ENCODE measurements at regions not wholly inside any gene's neighbourhood (a gene's known extent, or its start where the extent isn't known, plus 50 kb on each side); places are given as distances from the start of the nearest gene placed in this dataset.
A peak's percentile ranks its signal among the peaks of the same experiment; 100 is the strongest.

DNA sequence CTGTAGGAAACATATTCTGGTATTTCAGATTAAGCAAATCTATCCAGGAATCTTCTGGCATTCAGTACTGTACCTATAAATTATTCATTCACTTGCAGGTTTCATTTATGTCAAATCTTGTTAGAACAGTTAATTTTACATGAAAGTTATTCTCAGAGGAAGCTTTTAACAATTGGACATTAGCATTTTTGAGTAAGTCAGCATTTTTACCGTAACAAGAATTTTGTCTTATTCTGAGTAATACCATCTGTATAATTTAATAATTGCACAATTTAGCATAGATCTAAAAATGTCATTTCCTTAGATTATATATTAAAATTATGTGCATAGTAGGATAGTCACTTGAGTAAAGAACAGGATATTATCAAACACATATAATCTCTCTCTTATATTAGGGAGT, 764.8 kb upstream of the LRFN5 start:
- ATAC-seq (no peak), FAIRE-seq (no peak), DNase-seq (no peak)
- H3K27ac ChIP-seq, result no peak overlapping the region
- no peaks in the 10 kb centered on the region for H3K9me3 ChIP-seq
- intact Hi-C loops (cut with DNase I), result no loop called here
- H3K27me3 ChIP-seq, result no peaks in the 10 kb centered on the region
- no peak overlapping the region for H3K4me3 ChIP-seq
- no peaks in the 10 kb centered on the region for H3K36me3 ChIP-seq
- TF ChIP-seq, protein P1, sequence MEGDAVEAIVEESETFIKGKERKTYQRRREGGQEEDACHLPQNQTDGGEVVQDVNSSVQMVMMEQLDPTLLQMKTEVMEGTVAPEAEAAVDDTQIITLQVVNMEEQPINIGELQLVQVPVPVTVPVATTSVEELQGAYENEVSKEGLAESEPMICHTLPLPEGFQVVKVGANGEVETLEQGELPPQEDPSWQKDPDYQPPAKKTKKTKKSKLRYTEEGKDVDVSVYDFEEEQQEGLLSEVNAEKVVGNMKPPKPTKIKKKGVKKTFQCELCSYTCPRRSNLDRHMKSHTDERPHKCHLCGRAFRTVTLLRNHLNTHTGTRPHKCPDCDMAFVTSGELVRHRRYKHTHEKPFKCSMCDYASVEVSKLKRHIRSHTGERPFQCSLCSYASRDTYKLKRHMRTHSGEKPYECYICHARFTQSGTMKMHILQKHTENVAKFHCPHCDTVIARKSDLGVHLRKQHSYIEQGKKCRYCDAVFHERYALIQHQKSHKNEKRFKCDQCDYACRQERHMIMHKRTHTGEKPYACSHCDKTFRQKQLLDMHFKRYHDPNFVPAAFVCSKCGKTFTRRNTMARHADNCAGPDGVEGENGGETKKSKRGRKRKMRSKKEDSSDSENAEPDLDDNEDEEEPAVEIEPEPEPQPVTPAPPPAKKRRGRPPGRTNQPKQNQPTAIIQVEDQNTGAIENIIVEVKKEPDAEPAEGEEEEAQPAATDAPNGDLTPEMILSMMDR (IDR thresholded peaks at IDR 0.05), result no peak
- no peaks in the 10 kb centered on the region for H3K4me1 ChIP-seq
- 59 to 66% methylated on average over 1 of the region's 1 CpG for WGBS, 2 donors

DNA sequence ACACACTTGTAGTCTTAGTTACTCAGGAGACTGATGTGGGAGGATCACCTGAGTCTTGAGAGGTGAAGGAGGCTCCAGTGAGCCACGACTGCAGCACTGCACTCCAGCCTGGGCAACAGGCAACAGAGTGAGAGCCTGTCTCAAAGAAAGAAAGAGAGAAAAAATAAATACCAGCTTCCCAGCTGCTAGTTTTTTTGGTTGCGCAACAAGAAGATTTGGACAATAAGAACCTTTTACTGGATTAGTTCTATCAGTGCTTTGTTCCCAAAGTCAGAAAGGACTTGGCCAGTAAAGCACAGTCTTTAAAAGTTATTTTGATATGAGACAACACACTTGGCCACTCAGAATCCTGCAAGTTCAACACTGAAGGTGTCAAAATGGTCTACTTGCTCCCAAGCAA, 768.1 kb upstream of the LRFN5 start:
- no peaks in the 10 kb centered on the region for H3K4me1 ChIP-seq
- no peak overlapping the region for H3K4me3 ChIP-seq
- H3K36me3 ChIP-seq, result no peaks in the 10 kb centered on the region
- no peak overlapping the region for H3K27ac ChIP-seq
- DNase-seq, result no peak
- TF ChIP-seq, protein P1 (IDR thresholded peaks at IDR 0.05), result no peak
- no peaks in the 10 kb centered on the region for H3K9me3 ChIP-seq
- no peak for FAIRE-seq
- WGBS, 2 donors, result 55 to 60% methylated on average over 2 of the region's 2 CpGs
- no peak for ATAC-seq
- no peaks in the 10 kb centered on the region for H3K27me3 ChIP-seq
- intact Hi-C loops (cut with DNase I), result no loop called here

DNA sequence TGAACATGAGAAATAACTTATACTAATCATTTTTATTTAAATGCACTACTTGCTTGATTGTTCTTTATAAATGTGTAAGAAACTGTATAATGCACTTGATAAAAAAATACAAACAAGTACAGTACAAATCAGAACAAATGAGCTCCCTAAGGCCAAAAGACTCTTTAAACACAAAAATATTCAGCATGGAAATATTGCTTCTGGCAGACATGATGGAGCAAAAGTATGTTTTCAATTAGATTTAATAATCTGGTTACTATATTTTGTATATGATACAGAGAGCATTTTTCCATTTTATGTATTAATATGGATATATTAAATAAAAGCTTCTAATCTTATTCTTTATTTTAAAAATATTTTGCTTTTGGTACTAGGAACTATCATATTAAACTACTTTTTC, 800.2 kb upstream of the LRFN5 start:
- H3K4me3 ChIP-seq, result no peak overlapping the region
- ATAC-seq, result no peak
- H3K36me3 ChIP-seq, result no peaks in the 10 kb centered on the region
- no peak for DNase-seq
- H3K9me3 ChIP-seq, result no peaks in the 10 kb centered on the region
- intact Hi-C loops (cut with DNase I), result no loop called here
- TF ChIP-seq, protein P1 (IDR thresholded peaks at IDR 0.05), result no peak
- no peak for FAIRE-seq
- H3K27ac ChIP-seq, result no peak overlapping the region
- H3K4me1 ChIP-seq, result no peaks in the 10 kb centered on the region
- H3K27me3 ChIP-seq, result no peaks in the 10 kb centered on the region

DNA sequence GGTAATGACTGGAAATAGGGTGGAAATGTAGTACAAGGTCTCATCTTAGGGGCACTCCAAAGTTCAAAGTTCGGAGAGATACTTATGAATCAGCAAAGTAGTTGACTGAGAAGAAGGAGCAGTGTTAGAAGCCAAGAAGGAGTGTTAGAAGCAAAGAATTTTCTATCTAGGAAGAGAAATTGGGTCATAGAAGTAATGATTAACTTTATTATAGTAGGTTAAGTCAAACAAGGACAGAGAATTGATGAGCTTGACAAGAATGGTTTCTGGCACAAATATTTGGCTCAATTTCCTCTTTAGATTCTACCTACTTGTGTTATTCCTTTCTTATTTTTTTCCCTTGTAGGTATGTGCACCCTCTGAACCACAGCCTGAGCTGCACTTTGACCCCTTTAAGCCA, 810.5 kb upstream of the LRFN5 start:
- Histone ChIP-seq H3K27ac (no peak overlapping the region), H3K4me1 (no peaks in the 10 kb centered on the region), H3K27me3 (no peaks in the 10 kb centered on the region), H3K9me3 (no peaks in the 10 kb centered on the region), H3K36me3 (no peaks in the 10 kb centered on the region), H3K4me3 (no peak overlapping the region)
- WGBS, 2 donors, result 24 to 50% methylated on average over 1 of the region's 1 CpG
- ATAC-seq (no peak), DNase-seq (no peak), FAIRE-seq (no peak)
- intact Hi-C loops (cut with DNase I), result no loop called here
- TF ChIP-seq, protein P1 (IDR thresholded peaks at IDR 0.05), result no peak

DNA sequence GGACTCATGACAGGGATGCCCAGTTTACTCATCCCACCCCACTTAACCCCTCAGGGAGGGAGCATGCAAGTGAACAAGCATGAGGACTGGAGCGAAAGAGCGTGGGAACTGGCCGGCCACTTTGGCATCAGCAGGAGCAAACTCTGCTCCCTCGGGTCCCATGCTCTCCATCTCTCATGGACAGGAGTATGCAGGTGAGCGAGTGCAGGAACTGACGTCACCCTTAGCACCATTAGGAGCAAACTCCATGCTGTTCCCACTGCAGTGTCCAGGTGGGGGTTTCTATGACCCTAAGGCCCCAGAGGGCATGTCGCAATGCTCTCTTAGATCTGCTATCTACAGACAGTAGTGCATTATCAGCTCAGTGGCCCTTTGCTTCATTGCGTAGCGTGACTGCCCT, 821.8 kb upstream of the LRFN5 start:
- WGBS, 2 donors, result 71 to 87% methylated on average over 9 of the region's 9 CpGs
- H3K27me3 ChIP-seq, result no peaks in the 10 kb centered on the region
- TF ChIP-seq, protein P1 (IDR thresholded peaks at IDR 0.05), result no peak
- no peak overlapping the region for H3K4me3 ChIP-seq
- peak in 1 of 6 donors; percentile 24 for DNase-seq
- no peak overlapping the region for H3K27ac ChIP-seq
- intact Hi-C loops (cut with DNase I), result no loop called here
- H3K9me3 ChIP-seq, result no peaks in the 10 kb centered on the region
- no peaks in the 10 kb centered on the region for H3K4me1 ChIP-seq
- no peak for ATAC-seq
- no peak for FAIRE-seq
- H3K36me3 ChIP-seq, result no peaks in the 10 kb centered on the region

Data from pancreas (tissue), 10 donors.